ENCODE measurements at regions not wholly inside any gene's neighbourhood (a gene's known extent, or its start where the extent isn't known, plus 50 kb on each side); places are given as distances from the start of the nearest gene placed in this dataset.

GRCh38 chr2:156158808-156159207 is 173.7 kb downstream of the NR4A2 start:
- no peak for TF ChIP-seq CTCF (IDR thresholded peaks at IDR 0.05; ENCODE audit: control extremely low read depth, extremely low read depth, low read depth, missing control alignments)
- CTCF ChIA-PET: interaction anchor here (1.0 to 1.7 kb wide), 3 partner anchors 9 to 24 kb away, joined by 3 read pairs; no protein-coding TSS in a partner anchor

GRCh38 chr2:156157670-156158069 is 174.9 kb downstream of the NR4A2 start:
- no peak for DNase-seq (ENCODE audit: extremely low spot score)
- ChIA-PET POLR2A (no interaction called here), CTCF (no interaction called here)
- no peak for TF ChIP-seq CTCF (IDR thresholded peaks at IDR 0.05; ENCODE audit: control extremely low read depth, extremely low read depth, low read depth, missing control alignments)

More at GRCh38 chr2:156158808-156159207, 173.7 kb downstream of the NR4A2 start:
- POLR2A ChIA-PET: no interaction called here
- no peak for DNase-seq (ENCODE audit: extremely low spot score)

- CTCF ChIA-PET: no interaction called here
- POLR2A ChIA-PET: no interaction called here
- no peak for DNase-seq (ENCODE audit: extremely low spot score)
- peak; percentile 11 for TF ChIP-seq CTCF (IDR thresholded peaks at IDR 0.05; ENCODE audit: control extremely low read depth, extremely low read depth, low read depth, missing control alignments)
Measured at GRCh38 chr2:156156580-156156979, 175.9 kb downstream of the NR4A2 start.

GRCh38 chr2:156155319-156155718 is 177.2 kb downstream of the NR4A2 start:
- ChIA-PET CTCF (no interaction called here), POLR2A (no interaction called here)
- no peak for TF ChIP-seq CTCF (IDR thresholded peaks at IDR 0.05; ENCODE audit: control extremely low read depth, extremely low read depth, low read depth, missing control alignments)
- DNase-seq (ENCODE audit: extremely low spot score): no peak

GRCh38 chr2:156151351-156151750 is 181.2 kb downstream of the NR4A2 start:
- TF ChIP-seq CTCF (IDR thresholded peaks at IDR 0.05; ENCODE audit: control extremely low read depth, extremely low read depth, low read depth, missing control alignments): no peak
- ChIA-PET CTCF (no interaction called here), POLR2A (no interaction called here)
- DNase-seq (ENCODE audit: extremely low spot score): no peak

GRCh38 chr2:156147594-156148330 is 184.8 kb downstream of the NR4A2 start:
- DNase-seq (ENCODE audit: extremely low spot score): peak; percentile 9

More at GRCh38 chr2:156147594-156148330, 184.8 kb downstream of the NR4A2 start:
- no peak for TF ChIP-seq CTCF (IDR thresholded peaks at IDR 0.05; ENCODE audit: control extremely low read depth, extremely low read depth, low read depth, missing control alignments)
- POLR2A ChIA-PET: no interaction called here
- CTCF ChIA-PET: interaction anchor here (0.8 to 1.4 kb wide), 2 partner anchors 13 to 18 kb away, joined by 3 to 6 read pairs; no protein-coding TSS in a partner anchor
